Stimulated activated CD8-positive, alpha-beta memory T cell treated with anti-CD3 and anti-CD28 coated beads, Interleukin-4, amount 100 ng/mL, for 24 hours (primary cell): ENCODE measurements at regions not wholly inside any gene's neighbourhood (a gene's known extent, or its start where the extent isn't known, plus 50 kb on each side); places are given as distances from the start of the nearest gene placed in this dataset.

Experiments
- DNase-seq: peaks from one replicate; pipeline ENCODE4 v3.0.0-alpha.2; 2020; ENCODE audit warnings: low read depth

GRCh38 chr11:8826139-8826786 is 84.7 kb upstream of the AKIP1 start:
- DNase-seq, result no peak

DNA sequence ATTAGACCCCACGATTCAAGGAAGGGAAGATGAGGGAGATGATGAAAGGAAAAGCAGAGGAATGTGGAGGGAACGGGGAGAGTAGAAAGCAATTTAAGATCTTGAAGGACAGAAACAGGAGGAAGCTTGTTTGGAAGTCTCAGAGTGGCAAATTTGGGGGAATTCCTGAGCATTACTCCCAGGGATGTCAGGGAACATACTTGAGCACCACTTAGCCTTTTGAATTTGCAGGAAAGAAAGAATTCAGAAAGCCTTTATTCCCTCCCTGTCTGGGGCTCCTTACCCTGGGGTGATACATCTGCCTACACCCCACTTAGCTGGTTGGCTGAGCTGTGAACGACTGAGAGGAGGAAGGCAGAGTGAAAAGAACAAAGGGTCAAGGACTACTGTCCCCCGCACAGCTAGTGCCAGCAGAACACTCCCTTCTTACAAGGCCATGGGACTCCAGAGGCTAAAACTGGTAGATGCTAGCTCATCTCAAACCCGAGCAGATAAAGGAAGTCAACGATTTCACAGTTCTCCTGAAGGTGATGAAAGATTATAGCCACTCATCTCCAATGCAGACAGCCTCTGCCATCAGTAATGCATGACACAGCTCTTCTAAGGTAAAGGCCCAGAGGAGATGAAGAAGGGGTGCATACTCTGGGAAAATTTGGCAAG is 84.0 kb upstream of the AKIP1 start:
- DNase-seq, result no peak

DNA sequence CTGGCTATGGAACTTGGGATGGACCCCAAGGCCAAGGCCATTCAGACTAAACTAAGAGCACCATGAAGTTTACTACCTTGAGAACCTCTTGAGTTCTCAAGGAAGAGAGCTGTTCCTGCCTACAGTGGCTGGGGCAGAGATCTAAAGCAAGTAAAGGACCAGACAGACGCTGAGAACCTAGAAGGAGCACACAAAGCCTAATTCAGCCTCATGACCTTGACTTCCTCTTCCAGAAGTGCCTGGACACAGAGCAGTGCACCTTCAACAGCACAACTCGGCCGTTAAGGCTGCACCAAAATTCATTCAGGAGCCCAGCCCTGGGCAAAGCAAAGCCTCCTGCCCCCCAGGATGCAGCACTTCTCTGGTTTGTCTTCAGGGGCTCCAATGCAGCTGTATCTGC is 82.9 kb upstream of the AKIP1 start:
- no peak for DNase-seq

GRCh38 chr11:8828580-8829361 is 82.2 kb upstream of the AKIP1 start:
- DNase-seq, result no peak

DNA sequence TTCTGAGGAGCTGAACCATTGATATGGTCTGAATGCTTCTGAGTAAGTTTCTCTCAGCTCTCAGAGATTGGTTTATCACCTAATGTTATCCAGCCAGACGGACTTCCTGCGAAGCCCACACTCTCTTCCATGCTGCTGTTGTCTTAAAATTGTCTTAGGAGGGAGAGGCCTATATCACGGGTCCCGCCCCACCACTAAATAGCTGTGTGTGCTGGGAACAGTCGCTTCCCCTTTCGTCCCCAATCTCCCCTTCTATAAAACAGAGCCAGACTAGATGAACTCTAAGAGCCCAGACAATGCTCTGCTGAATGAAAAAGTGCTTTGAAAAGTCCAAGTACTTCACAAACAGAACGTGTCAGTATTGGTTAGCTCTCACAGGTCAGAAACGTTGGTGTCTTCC is 81.4 kb upstream of the AKIP1 start:
- DNase-seq, result no peak

DNA sequence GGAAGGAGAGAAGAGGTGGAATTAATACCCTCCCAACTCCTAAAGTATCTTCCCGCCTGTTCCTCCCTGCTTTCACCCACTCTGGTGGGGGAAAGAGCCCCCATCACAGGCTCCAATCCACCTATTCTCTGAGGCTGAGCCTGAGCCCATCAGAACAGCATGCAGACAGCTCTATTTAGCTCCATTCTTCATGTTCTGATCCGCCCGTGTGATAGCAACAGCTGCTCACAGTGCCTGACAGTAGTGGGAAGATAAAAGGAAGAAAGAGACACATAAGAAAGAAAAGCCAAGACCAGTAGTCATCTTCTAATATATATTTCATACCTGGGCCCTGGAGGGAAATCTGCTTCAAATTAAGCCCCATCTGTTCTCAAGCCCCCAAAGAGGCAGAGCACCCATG is 80.3 kb upstream of the AKIP1 start:
- DNase-seq, result no peak

- DNase-seq, result no peak
These were observed 79.1 kb upstream of the AKIP1 start for GRCh38 chr11:8831861-8832260.

DNA sequence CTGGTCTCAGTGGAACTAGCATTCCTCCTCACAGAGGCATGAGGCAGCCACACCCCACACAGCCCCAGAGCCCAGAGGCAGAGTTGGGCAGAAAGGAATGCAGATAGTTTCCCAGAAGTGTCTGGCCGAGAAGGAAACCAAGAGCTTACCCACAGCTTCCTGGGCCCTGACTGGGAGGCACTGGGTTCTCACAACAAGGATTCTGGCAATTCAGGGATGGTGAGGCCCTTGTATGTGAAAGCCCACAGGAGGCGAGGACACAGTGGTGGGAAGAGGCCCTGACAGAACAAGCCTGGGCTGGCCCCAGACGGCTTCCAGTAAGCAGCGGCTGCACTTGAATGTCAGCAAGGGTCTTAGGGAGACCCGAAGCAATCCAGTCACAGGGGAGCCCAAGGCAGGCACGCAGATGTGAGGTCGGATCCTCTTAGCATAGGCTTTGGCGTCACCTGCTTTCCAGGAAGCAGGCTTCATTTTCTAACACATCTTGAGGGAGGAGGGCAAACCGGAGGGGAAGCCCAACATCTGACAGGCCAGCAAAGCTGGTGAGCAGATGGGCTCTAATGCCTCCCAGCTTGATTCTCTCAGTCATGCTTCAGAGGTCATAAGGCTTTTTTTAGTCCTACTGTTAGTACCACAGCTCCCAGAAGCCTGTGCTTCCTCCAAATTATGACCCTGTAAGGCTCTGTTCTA is 78.3 kb upstream of the AKIP1 start:
- DNase-seq, result no peak

GRCh38 chr11:8833568-8834315 is 77.2 kb upstream of the AKIP1 start:
- no peak for DNase-seq

GRCh38 chr11:8834379-8834778 is 76.6 kb upstream of the AKIP1 start:
- DNase-seq, result no peak

DNA sequence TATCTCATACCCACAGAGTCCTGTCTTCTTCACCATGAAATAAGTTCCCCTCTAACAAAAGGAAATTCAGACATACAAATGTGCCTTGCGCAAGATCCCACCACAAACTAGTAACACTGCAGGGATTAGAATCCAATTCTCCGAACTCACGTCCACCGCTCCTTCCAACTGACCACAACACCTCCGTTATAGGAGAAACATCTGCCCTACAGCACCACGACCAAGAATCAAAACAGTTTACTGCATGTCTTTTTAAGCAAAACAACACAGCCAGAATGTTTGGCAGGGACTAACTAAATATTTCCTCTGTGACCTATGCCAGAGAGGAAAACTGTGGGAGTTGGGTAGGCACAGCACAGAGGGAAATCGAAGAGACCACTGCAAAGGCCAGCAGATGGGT is 72.7 kb upstream of the AKIP1 start:
- DNase-seq, result no peak

DNA sequence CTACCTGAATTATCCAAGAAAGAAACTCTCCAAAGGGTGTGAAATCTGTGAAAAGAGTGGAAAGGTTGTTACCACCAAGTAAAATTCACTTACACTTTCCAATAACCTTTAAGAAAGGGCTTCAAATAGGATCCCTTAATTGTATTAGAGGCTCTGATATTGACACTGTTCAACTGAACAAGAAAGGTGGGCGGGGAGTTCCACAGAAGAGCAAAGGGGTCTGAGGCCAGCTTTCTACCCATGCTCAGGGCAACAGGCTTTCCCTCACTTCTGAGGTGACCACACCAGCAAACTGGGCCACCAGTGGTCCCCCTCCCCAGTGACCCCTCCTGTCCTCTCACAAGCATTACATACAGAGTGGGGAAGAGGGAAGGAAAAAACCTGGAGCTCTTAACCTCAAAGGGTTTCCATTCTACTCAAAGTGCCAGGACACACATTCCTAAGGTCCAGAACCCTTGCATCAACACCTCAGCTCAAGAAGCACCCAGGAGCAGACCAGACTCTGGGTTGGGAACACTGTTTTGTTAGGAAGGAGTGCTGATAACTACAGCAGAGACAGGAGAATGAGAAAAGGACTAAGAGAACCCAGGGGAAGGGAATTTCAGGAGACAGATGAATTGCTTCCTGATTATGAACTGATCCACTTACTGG is 71.6 kb upstream of the AKIP1 start:
- no peak for DNase-seq

GRCh38 chr11:8839957-8840945 is 70.7 kb upstream of the AKIP1 start:
- DNase-seq, result no peak

- DNase-seq, result no peak
These were observed 69.1 kb upstream of the AKIP1 start for GRCh38 chr11:8841899-8842298.

DNA sequence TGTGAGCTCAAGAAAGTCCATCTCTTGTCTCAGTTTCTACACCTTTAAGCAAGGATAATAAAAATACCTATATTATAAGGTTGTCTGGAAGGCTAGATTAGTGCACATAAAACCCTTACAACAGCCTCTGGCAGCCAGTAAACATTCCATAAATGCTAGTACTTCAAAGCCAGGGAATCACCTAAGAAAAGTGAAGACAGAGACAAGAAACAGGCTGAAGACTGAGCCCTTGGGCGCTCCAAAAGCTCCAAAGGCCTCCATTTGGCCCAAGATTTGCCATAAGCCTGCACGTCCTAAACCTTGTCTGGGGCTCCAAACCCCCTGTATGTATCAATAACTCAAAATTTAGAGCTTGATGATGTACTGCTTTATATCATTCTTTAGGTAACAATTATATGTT is 52.2 kb upstream of the AKIP1 start:
- DNase-seq, result no peak
